ENCODE measurements at regions not wholly inside any gene's neighbourhood (a gene's known extent, or its start where the extent isn't known, plus 50 kb on each side); places are given as distances from the start of the nearest gene placed in this dataset.

DNA sequence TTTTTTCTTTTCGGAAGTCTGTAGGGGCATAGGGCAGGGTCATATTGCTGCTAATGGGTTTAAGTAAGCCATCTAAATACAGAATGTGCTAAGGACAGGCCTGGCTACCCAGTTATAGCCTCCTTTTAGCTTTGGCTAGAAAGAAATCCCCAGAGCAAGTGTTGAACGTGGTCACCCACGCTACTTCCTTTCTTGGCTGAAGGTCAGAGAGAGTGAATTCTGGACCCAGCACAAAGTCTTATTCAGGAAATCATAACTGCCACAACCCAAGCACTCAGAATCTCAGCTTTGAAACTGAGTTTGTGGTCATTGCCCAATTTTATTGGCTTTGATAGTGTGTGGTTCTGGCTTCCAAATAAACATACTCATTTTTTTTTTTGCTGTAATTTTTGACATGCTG is 542.1 kb upstream of the ATP2B1 start:
- H3K27ac ChIP-seq (ENCODE audit: low read length) = no peak overlapping the region
- no peak overlapping the region for H3K4me3 ChIP-seq (ENCODE audit: low read length)
- H3K36me3 ChIP-seq (ENCODE audit: insufficient read depth, low read depth, low read length) = no peaks in the 10 kb centered on the region
- H3K9me3 ChIP-seq (ENCODE audit: insufficient read depth, low read depth, low read length) = no peaks in the 10 kb centered on the region
- H3K4me1 ChIP-seq (ENCODE audit: insufficient read depth, low read length) = no peaks in the 10 kb centered on the region
- H3K27me3 ChIP-seq (ENCODE audit: insufficient read depth, low read length) = no peaks in the 10 kb centered on the region
- no peak overlapping the region for H3K9ac ChIP-seq (ENCODE audit: low read depth, low read length)

DNA sequence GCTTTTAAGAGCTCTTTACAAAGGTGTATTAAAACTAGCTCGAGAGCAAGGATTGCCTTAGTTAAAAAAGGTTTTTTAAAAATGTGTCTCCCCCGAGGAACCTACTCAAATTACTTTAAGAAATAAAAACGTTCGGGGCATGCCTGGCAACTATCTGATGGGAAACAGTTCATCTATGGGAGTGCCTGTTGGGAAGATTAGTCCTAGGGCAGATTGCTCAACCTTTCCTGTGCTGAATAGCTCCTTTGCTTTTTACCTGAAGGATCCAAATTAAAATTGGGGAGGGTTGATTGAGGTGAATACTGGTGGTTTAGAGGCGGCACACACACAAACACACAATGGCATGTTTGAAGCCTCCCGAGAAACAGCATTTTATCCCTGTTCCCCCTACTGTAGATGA is 541.4 kb upstream of the ATP2B1 start:
- Histone ChIP-seq H3K27ac (ENCODE audit: low read length) (no peak overlapping the region), H3K4me3 (ENCODE audit: low read length) (no peak overlapping the region), H3K4me1 (ENCODE audit: insufficient read depth, low read length) (no peaks in the 10 kb centered on the region), H3K36me3 (ENCODE audit: insufficient read depth, low read depth, low read length) (no peaks in the 10 kb centered on the region), H3K27me3 (ENCODE audit: insufficient read depth, low read length) (no peaks in the 10 kb centered on the region), H3K9ac (ENCODE audit: low read depth, low read length) (no peak overlapping the region), H3K9me3 (ENCODE audit: insufficient read depth, low read depth, low read length) (no peaks in the 10 kb centered on the region)

GRCh38 chr12:90246688-90247087 is 538.0 kb upstream of the ATP2B1 start:
- H3K9me3 ChIP-seq (ENCODE audit: insufficient read depth, low read depth, low read length) = no peaks in the 10 kb centered on the region
- H3K4me1 ChIP-seq (ENCODE audit: insufficient read depth, low read length) = no peaks in the 10 kb centered on the region
- H3K4me3 ChIP-seq (ENCODE audit: low read length) = no peak overlapping the region
- H3K27ac ChIP-seq (ENCODE audit: low read length) = no peak overlapping the region
- H3K27me3 ChIP-seq (ENCODE audit: insufficient read depth, low read length) = no peaks in the 10 kb centered on the region
- H3K9ac ChIP-seq (ENCODE audit: low read depth, low read length) = no peak overlapping the region
- no peaks in the 10 kb centered on the region for H3K36me3 ChIP-seq (ENCODE audit: insufficient read depth, low read depth, low read length)

DNA sequence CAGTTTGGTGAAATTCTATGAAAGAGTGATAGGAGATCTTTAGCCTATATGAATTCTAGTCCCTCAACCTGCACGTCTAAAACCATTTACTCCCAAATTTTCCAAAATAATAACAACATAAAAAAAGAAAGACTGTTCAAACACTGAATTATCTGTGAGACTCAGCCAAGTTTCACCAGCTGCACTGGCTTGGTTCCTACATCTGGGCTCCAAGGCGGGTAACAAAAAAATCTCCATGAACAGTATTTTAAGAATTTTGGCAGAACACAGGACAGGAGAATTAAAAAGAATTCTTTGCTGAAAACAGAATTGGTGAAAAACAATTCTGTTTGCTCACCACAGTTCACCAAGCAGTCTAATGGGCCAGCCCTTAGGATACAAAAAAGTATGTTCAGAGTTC is 536.8 kb upstream of the ATP2B1 start:
- H3K9ac ChIP-seq (ENCODE audit: low read depth, low read length) = no peak overlapping the region
- no peaks in the 10 kb centered on the region for H3K27me3 ChIP-seq (ENCODE audit: insufficient read depth, low read length)
- H3K9me3 ChIP-seq (ENCODE audit: insufficient read depth, low read depth, low read length) = no peaks in the 10 kb centered on the region
- no peaks in the 10 kb centered on the region for H3K36me3 ChIP-seq (ENCODE audit: insufficient read depth, low read depth, low read length)
- no peak overlapping the region for H3K4me3 ChIP-seq (ENCODE audit: low read length)
- H3K4me1 ChIP-seq (ENCODE audit: insufficient read depth, low read length) = no peaks in the 10 kb centered on the region
- H3K27ac ChIP-seq (ENCODE audit: low read length) = no peak overlapping the region

- Histone ChIP-seq H3K36me3 (ENCODE audit: insufficient read depth, low read depth, low read length) (no peaks in the 10 kb centered on the region), H3K4me3 (ENCODE audit: low read length) (no peak overlapping the region), H3K27ac (ENCODE audit: low read length) (no peak overlapping the region), H3K27me3 (ENCODE audit: insufficient read depth, low read length) (no peaks in the 10 kb centered on the region), H3K4me1 (ENCODE audit: insufficient read depth, low read length) (no peaks in the 10 kb centered on the region), H3K9ac (ENCODE audit: low read depth, low read length) (no peak overlapping the region), H3K9me3 (ENCODE audit: insufficient read depth, low read depth, low read length) (no peaks in the 10 kb centered on the region)
Measured at GRCh38 chr12:90244232-90244631, 535.6 kb upstream of the ATP2B1 start.

DNA sequence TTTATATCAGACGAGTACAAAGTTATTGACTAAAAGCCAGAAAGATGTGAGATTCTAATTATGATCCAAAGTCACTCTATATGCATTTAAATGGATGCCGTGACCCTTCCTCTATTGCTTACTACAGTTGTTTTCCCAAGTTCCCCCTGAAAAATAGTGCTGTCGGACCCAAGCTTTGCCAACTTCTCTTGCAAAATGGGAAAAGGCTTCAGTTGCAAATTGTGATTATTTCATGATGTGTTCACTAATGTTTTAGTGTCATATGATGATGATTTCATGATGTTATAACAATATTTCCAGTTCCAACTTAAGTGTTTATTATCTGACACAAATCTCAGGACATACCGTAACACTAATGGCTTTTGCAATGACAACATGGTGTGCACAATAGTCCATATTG is 534.6 kb upstream of the ATP2B1 start:
- Histone ChIP-seq H3K9me3 (ENCODE audit: insufficient read depth, low read depth, low read length) (no peaks in the 10 kb centered on the region), H3K27ac (ENCODE audit: low read length) (no peak overlapping the region), H3K4me1 (ENCODE audit: insufficient read depth, low read length) (no peaks in the 10 kb centered on the region), H3K9ac (ENCODE audit: low read depth, low read length) (no peak overlapping the region), H3K36me3 (ENCODE audit: insufficient read depth, low read depth, low read length) (no peaks in the 10 kb centered on the region), H3K4me3 (ENCODE audit: low read length) (no peak overlapping the region), H3K27me3 (ENCODE audit: insufficient read depth, low read length) (no peaks in the 10 kb centered on the region)

DNA sequence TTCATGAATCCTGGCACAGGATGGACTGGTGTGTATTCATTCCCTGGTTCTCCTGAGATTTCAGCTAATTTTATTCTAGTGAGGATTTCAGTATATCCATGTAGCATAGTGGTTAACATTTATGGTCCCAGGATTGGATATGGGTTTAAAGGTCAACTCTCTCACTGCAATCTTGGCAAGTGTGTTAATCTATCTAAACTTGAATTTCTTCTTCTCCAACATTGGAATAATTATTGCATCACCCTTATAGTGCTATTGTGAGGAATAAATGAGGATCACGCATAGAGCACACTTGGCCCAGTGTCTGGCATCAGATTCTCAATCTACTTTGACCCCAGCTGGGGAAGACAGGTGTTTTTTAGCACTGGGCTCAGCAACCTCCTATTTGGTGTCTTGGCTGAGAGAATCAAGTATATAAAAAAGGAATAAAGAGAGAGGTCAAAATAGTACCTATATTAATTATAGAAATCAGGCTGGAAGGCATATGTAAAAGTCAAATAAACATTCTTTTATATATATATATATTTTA is 531.2 kb upstream of the ATP2B1 start:
- Histone ChIP-seq H3K4me1 (ENCODE audit: insufficient read depth, low read length) (no peaks in the 10 kb centered on the region), H3K9ac (ENCODE audit: low read depth, low read length) (no peak overlapping the region), H3K9me3 (ENCODE audit: insufficient read depth, low read depth, low read length) (no peaks in the 10 kb centered on the region), H3K27ac (ENCODE audit: low read length) (no peak overlapping the region), H3K36me3 (ENCODE audit: insufficient read depth, low read depth, low read length) (no peaks in the 10 kb centered on the region), H3K4me3 (ENCODE audit: low read length) (no peak overlapping the region), H3K27me3 (ENCODE audit: insufficient read depth, low read length) (no peaks in the 10 kb centered on the region)

DNA sequence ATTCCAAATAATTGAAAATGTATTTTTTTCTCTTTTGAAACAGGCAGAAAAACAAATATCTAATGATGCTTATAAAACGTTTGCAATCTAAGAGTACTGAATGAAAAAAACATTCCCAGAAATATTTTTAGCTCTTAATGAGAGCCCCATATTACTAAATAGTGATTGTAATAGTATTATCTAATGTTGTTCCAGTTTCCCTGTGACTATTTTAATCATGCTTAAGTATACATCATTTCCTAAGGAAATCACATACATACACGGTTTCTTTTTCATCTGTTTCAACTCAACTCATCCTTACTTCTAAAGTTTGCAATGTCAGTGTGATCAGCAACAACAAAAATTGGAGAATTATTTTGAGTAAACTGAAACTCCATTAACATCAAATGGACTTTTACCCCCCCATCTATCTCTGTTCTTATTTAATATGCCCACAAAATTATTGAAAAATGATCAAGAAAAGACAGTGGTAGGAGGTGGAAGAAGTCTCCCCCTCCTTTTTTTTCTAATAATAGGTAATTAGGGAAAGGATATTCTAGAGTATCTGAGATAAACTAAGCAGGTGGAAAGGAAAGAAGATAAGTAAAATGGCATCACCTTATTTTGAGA is 530.1 kb upstream of the ATP2B1 start:
- Histone ChIP-seq H3K36me3 (ENCODE audit: insufficient read depth, low read depth, low read length) (no peaks in the 10 kb centered on the region), H3K9me3 (ENCODE audit: insufficient read depth, low read depth, low read length) (no peaks in the 10 kb centered on the region), H3K4me3 (ENCODE audit: low read length) (no peak overlapping the region)

GRCh38 chr12:90237841-90238240 is 529.2 kb upstream of the ATP2B1 start:
- Histone ChIP-seq H3K9me3 (ENCODE audit: insufficient read depth, low read depth, low read length) (no peaks in the 10 kb centered on the region), H3K9ac (ENCODE audit: low read depth, low read length) (no peak overlapping the region), H3K4me3 (ENCODE audit: low read length) (no peak overlapping the region), H3K4me1 (ENCODE audit: insufficient read depth, low read length) (no peaks in the 10 kb centered on the region), H3K27me3 (ENCODE audit: insufficient read depth, low read length) (no peaks in the 10 kb centered on the region), H3K36me3 (ENCODE audit: insufficient read depth, low read depth, low read length) (no peaks in the 10 kb centered on the region), H3K27ac (ENCODE audit: low read length) (no peak overlapping the region)

More for the DNA sequence above, 530.1 kb upstream of the ATP2B1 start:
- no peak overlapping the region for H3K9ac ChIP-seq (ENCODE audit: low read depth, low read length)
- H3K27me3 ChIP-seq (ENCODE audit: insufficient read depth, low read length) = no peaks in the 10 kb centered on the region
- no peak overlapping the region for H3K27ac ChIP-seq (ENCODE audit: low read length)
- H3K4me1 ChIP-seq (ENCODE audit: insufficient read depth, low read length) = no peaks in the 10 kb centered on the region

DNA sequence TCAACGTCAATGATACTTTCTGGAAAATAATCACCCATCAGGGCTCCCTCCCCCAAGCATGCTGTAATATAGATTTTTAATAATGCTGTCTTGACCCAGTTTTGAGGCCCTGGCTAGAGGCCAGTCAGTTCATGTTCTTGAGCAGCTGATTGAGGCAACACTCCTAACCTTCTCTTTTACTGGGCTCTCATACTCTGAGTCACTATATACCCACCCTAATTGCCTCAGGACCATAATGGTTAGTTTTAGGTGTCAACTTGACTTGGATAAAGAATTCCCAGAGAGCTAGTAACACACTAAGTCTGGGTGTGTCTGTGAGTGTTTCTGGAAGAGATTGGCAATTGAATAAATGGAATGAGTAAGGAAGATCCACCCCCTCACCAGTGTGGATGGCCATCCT is 527.0 kb upstream of the ATP2B1 start:
- no peak overlapping the region for H3K27ac ChIP-seq (ENCODE audit: low read length)

DNA sequence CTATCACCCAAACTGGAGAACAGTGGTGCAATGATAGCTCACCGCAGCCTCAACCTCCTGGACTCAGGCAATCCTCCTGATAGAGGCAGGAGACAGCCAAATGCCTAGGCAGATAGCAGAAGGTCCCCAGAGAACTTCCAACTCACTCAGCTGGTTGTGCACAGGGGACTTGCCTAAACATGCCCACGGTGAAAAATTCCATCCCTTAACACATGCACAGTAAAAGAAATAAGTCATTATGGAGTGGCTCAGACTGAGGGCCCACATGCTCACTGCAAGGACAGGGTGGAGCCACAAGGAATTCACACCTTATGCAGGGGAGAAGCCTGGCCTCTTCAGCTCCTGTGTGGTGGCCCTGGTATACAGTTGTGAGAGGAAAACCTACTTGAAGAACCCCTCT is 525.8 kb upstream of the ATP2B1 start:
- Histone ChIP-seq H3K27me3 (ENCODE audit: insufficient read depth, low read length) (no peaks in the 10 kb centered on the region), H3K4me1 (ENCODE audit: insufficient read depth, low read length) (peaks cover 7% of the 10 kb centered on the region), H3K9ac (ENCODE audit: low read depth, low read length) (no peak overlapping the region), H3K36me3 (ENCODE audit: insufficient read depth, low read depth, low read length) (no peaks in the 10 kb centered on the region), H3K27ac (ENCODE audit: low read length) (no peak overlapping the region), H3K9me3 (ENCODE audit: insufficient read depth, low read depth, low read length) (no peaks in the 10 kb centered on the region), H3K4me3 (ENCODE audit: low read length) (no peak overlapping the region)

More for the DNA sequence above, 527.0 kb upstream of the ATP2B1 start:
- Histone ChIP-seq H3K4me1 (ENCODE audit: insufficient read depth, low read length) (no peaks in the 10 kb centered on the region), H3K9ac (ENCODE audit: low read depth, low read length) (no peak overlapping the region), H3K27me3 (ENCODE audit: insufficient read depth, low read length) (no peaks in the 10 kb centered on the region), H3K36me3 (ENCODE audit: insufficient read depth, low read depth, low read length) (no peaks in the 10 kb centered on the region), H3K9me3 (ENCODE audit: insufficient read depth, low read depth, low read length) (no peaks in the 10 kb centered on the region), H3K4me3 (ENCODE audit: low read length) (no peak overlapping the region)

DNA sequence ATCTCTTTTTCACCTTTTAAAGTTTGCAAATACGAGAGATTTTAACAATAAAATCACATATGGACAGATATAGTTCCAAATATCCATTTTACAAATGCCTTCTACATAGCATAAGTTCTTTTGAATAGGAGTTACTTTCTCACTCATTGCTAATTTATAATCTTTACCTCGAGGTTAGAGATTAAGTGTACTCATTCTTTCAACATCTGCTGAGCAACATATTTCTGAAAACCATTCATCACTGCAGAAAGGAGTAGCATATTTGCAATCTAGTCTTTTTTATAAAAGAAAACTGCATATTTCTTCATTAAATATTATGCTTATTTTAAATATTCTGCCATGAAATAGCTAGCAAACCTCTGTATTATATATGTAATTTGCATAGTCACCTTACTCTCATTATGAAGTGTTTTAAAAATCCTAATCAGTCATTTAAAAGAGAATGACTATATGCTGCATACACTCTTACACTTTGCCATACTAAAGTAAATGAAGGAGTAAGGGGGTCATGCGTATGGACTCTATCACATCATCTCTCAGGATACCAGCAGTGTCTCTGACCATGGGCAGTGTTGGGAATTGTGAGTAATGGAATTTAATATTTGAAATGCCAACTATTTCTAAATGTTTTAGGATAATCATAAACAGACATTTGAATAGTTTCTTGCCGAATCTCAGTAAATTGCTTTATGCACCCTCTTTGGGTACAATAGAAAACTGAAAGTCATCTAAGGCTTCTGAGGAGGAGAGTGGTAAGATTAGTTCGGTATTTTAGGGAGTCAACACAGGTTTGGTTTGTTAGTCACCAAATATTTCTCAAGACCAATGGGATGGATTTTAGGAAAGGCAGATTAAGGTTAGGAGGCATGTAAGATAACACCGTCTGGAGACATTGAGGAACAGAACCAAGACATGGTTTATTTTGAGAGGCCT is 524.8 kb upstream of the ATP2B1 start:
- Histone ChIP-seq H3K36me3 (ENCODE audit: insufficient read depth, low read depth, low read length) (no peaks in the 10 kb centered on the region), H3K9me3 (ENCODE audit: insufficient read depth, low read depth, low read length) (no peaks in the 10 kb centered on the region), H3K9ac (ENCODE audit: low read depth, low read length) (no peak overlapping the region), H3K27ac (ENCODE audit: low read length) (no peak overlapping the region), H3K27me3 (ENCODE audit: insufficient read depth, low read length) (no peaks in the 10 kb centered on the region), H3K4me1 (ENCODE audit: insufficient read depth, low read length) (peaks cover 8% of the 10 kb centered on the region), H3K4me3 (ENCODE audit: low read length) (no peak overlapping the region)
